Osteoblast (primary cell): ENCODE measurements at regions not wholly inside any gene's neighbourhood (a gene's known extent, or its start where the extent isn't known, plus 50 kb on each side); places are given as distances from the start of the nearest gene placed in this dataset.

Experiments used
- DNase-seq: peaks from one replicate; pipeline ENCODE4 v3.0.0; 2011; ENCODE audit warnings: low spot score, mixed read lengths; ENCODE audit not compliant: insufficient read length; ENCODE audit errors: missing footprints
- H2AFZ ChIP-seq: 2 replicates; pipeline ENCODE4 v1.6.0; 2011; ENCODE audit warnings: mild to moderate bottlenecking, low read length
- H3K27ac ChIP-seq: 2 replicates; pipeline ENCODE4 v1.5.1; 2011; ENCODE audit warnings: mild to moderate bottlenecking, low read depth, low read length, moderate library complexity
- H3K27me3 ChIP-seq: 2 replicates; pipeline ENCODE4 v1.6.0; 2012; ENCODE audit warnings: mild to moderate bottlenecking, control low read depth, inconsistent platforms, low read length, moderate library complexity; ENCODE audit not compliant: insufficient read depth
- H3K36me3 ChIP-seq: 2 replicates; pipeline ENCODE4 v1.5.1; 2011; ENCODE audit warnings: mild to moderate bottlenecking, low read length, control low read depth, moderate library complexity; ENCODE audit not compliant: insufficient read depth
- H3K4me1 ChIP-seq: 2 replicates; pipeline ENCODE4 v1.5.1; 2011; ENCODE audit warnings: mild to moderate bottlenecking, low read length, control low read depth, moderate library complexity; ENCODE audit not compliant: insufficient read depth
- H3K4me2 ChIP-seq: 2 replicates; pipeline ENCODE4 v1.6.0; 2011; ENCODE audit warnings: mild to moderate bottlenecking, low read length; ENCODE audit not compliant: insufficient read depth
- H3K4me3 ChIP-seq: fragments of 200-600 bp; sonication (generic); 3 replicates; pipeline ENCODE4 v1.5.1; 2012; ENCODE audit warnings: mild to moderate bottlenecking, low read length, inconsistent platforms; ENCODE audit not compliant: insufficient read depth
- H3K79me2 ChIP-seq: 2 replicates; pipeline ENCODE4 v1.6.0; 2012; ENCODE audit warnings: mild to moderate bottlenecking, low read length, control low read depth, inconsistent platforms; ENCODE audit not compliant: insufficient read depth
- H3K9me3 ChIP-seq: 2 replicates; pipeline ENCODE4 v1.5.1; 2011; ENCODE audit warnings: low read depth, low read length, control low read depth
- H4K20me1 ChIP-seq: 2 replicates; pipeline ENCODE4 v1.6.0; 2012; ENCODE audit warnings: mild to moderate bottlenecking, low read length, control low read depth; ENCODE audit not compliant: insufficient read depth
- CTCF ChIP-seq: IDR thresholded peaks from 2 replicates; pipeline ENCODE4 v1.5.1; 2011; ENCODE audit warnings: mild to moderate bottlenecking, low read depth, low read length, moderate library complexity; ENCODE audit errors: extremely low read depth

GRCh38 chr2:16466133-16466820, 199.4 kb downstream of the CYRIA start:
- H3K27ac ChIP-seq: no peak overlapping the region
- no peaks in the 10 kb centered on the region for H3K79me2 ChIP-seq
- H3K4me3 ChIP-seq: no peak overlapping the region
- no peak overlapping the region for H3K4me2 ChIP-seq
- H3K9me3 ChIP-seq: no peaks in the 10 kb centered on the region
- TF ChIP-seq CTCF: no peak
- H3K4me1 ChIP-seq: no peaks in the 10 kb centered on the region
- DNase-seq: no peak
- H3K36me3 ChIP-seq: no peaks in the 10 kb centered on the region
- H3K27me3 ChIP-seq: no peaks in the 10 kb centered on the region
- no peaks in the 10 kb centered on the region for H4K20me1 ChIP-seq
- no peak overlapping the region for H2AFZ ChIP-seq

- H3K4me2 ChIP-seq: no peak overlapping the region
- no peaks in the 10 kb centered on the region for H3K27me3 ChIP-seq
- H3K4me3 ChIP-seq: no peak overlapping the region
- H2AFZ ChIP-seq: no peak overlapping the region
- H3K27ac ChIP-seq: no peak overlapping the region
- no peak for DNase-seq
- H4K20me1 ChIP-seq: no peaks in the 10 kb centered on the region
- no peaks in the 10 kb centered on the region for H3K9me3 ChIP-seq
- H3K79me2 ChIP-seq: no peaks in the 10 kb centered on the region
- no peaks in the 10 kb centered on the region for H3K4me1 ChIP-seq
- no peak for TF ChIP-seq CTCF
- H3K36me3 ChIP-seq: no peaks in the 10 kb centered on the region
Measured at GRCh38 chr2:16464641-16465040, 201.0 kb downstream of the CYRIA start.

- no peak for TF ChIP-seq CTCF
- Histone ChIP-seq H3K4me3 (no peak overlapping the region), H3K27ac (no peak overlapping the region), H2AFZ (no peak overlapping the region), H3K9me3 (no peaks in the 10 kb centered on the region), H3K79me2 (no peaks in the 10 kb centered on the region), H4K20me1 (no peaks in the 10 kb centered on the region), H3K36me3 (no peaks in the 10 kb centered on the region), H3K27me3 (no peaks in the 10 kb centered on the region), H3K4me1 (no peaks in the 10 kb centered on the region), H3K4me2 (no peak overlapping the region)
- no peak for DNase-seq
Measured at GRCh38 chr2:16462958-16463357, 202.7 kb downstream of the CYRIA start.

GRCh38 chr2:16461672-16462071, 204.0 kb downstream of the CYRIA start:
- H4K20me1 ChIP-seq: no peaks in the 10 kb centered on the region
- H3K4me3 ChIP-seq: no peak overlapping the region
- no peaks in the 10 kb centered on the region for H3K27me3 ChIP-seq
- no peak overlapping the region for H3K4me2 ChIP-seq
- no peaks in the 10 kb centered on the region for H3K36me3 ChIP-seq
- no peaks in the 10 kb centered on the region for H3K79me2 ChIP-seq
- no peak overlapping the region for H3K27ac ChIP-seq
- H3K9me3 ChIP-seq: no peaks in the 10 kb centered on the region
- H2AFZ ChIP-seq: no peak overlapping the region
- H3K4me1 ChIP-seq: no peaks in the 10 kb centered on the region
- no peak for TF ChIP-seq CTCF
- DNase-seq: no peak
